ENCODE measurements at regions not wholly inside any gene's neighbourhood (a gene's known extent, or its start where the extent isn't known, plus 50 kb on each side); places are given as distances from the start of the nearest gene placed in this dataset.
"Not testable (repeated sequence)": the region's sequence is repeated elsewhere in the genome, so short reads cannot be mapped to it uniquely, and the experiment has no call there.

- POLR2A ChIA-PET = no interaction called here
- intact Hi-C loops (cut with micrococcal nuclease) (no loop called here), dilution Hi-C loops (cut with MboI; ENCODE audit: extremely low pct_ligation_motif_present, low sequenced_read_pairs) (no loop called here)
- H3K4me1 ChIP-seq (ENCODE audit: control insufficient read depth, extremely low read depth, insufficient read depth, low read length) = no peaks in the 10 kb centered on the region
- no peaks in the 10 kb centered on the region for H3K9me3 ChIP-seq (replicated peaks; ENCODE audit: control insufficient read depth, insufficient read depth, low read length)
- no peak for DNase-seq (ENCODE audit: low read depth, low spot score)
- H4K20me1 ChIP-seq (replicated peaks; ENCODE audit: control insufficient read depth, extremely low read depth, insufficient read depth, low read length) = no peaks in the 10 kb centered on the region
- H3K36me3 ChIP-seq (ENCODE audit: control insufficient read depth in 2 of 2, extremely low read depth in 1 of 2, insufficient read depth in 2 of 2, low read length in 2 of 2) = no peaks in the 10 kb centered on the region
- CTCF ChIA-PET = no interaction called here
- no TSS peak for BruUV-seq (replicated peaks)
- H3K27me3 ChIP-seq (ENCODE audit: control insufficient read depth in 2 of 2, insufficient read depth in 2 of 2, low read length in 2 of 2) = peaks cover 0 to 1% of the 10 kb centered on the region in 2 experiments
- TF ChIP-seq EZH2 (IDR thresholded peaks at IDR 0.05; ENCODE audit: borderline replicate concordance, low read depth, low read length, severe bottlenecking) (no peak), MYC (IDR thresholded peaks at IDR 0.05; ENCODE audit: low read depth, low read length) (no peak), POLR2AphosphoS5 (IDR thresholded peaks at IDR 0.05; ENCODE audit: insufficient read depth, low read depth, low read length) (no peak), FOS (IDR thresholded peaks at IDR 0.05; ENCODE audit: borderline replicate concordance, insufficient read depth, low read length) (no peak), POLR2A (IDR thresholded peaks at IDR 0.05; ENCODE audit: low read depth, low read length) (no peak), JUN (IDR thresholded peaks at IDR 0.05; ENCODE audit: borderline replicate concordance, insufficient read depth, insufficient read length, low read depth) (no peak)
- H3K9me1 ChIP-seq (replicated peaks; ENCODE audit: control insufficient read depth, extremely low read depth, insufficient read depth, low read length) = no peaks in the 10 kb centered on the region
- H3K4me2 ChIP-seq (ENCODE audit: insufficient read depth, low read length) = no peak overlapping the region
- no peak overlapping the region for H2AFZ ChIP-seq (ENCODE audit: low read depth, low read length)
- H3K9ac ChIP-seq (replicated peaks; ENCODE audit: extremely low read depth, insufficient read depth, low read length) = no peak overlapping the region
- H3K4me3 ChIP-seq (replicated peaks in 1 of 3; ENCODE audit: insufficient read depth in 1 of 3, low read depth in 1 of 3, low read length in 3 of 3) = no peak overlapping the region
- no peak for FAIRE-seq
- no peaks in the 10 kb centered on the region for H3K79me2 ChIP-seq (ENCODE audit: control insufficient read depth, insufficient read depth, low read length)
- H3K27ac ChIP-seq (ENCODE audit: insufficient read depth, low read depth, low read length) = no peak overlapping the region
Measured at GRCh38 chr9:81022177-81022576, 667.2 kb downstream of the TLE1 start.

GRCh38 chr9:81014945-81015344 is 674.4 kb downstream of the TLE1 start:
- H3K4me2 ChIP-seq (ENCODE audit: insufficient read depth, low read length); H3K79me2 ChIP-seq (ENCODE audit: control insufficient read depth, insufficient read depth, low read length); H3K36me3 ChIP-seq (ENCODE audit: control insufficient read depth in 2 of 2, extremely low read depth in 1 of 2, insufficient read depth in 2 of 2, low read length in 2 of 2); H4K20me1 ChIP-seq (replicated peaks; ENCODE audit: control insufficient read depth, extremely low read depth, insufficient read depth, low read length); BruUV-seq (replicated peaks); FAIRE-seq; H3K9ac ChIP-seq (replicated peaks; ENCODE audit: extremely low read depth, insufficient read depth, low read length); H3K27me3 ChIP-seq (ENCODE audit: control insufficient read depth in 2 of 2, insufficient read depth in 2 of 2, low read length in 2 of 2); intact Hi-C loops (cut with micrococcal nuclease); H3K4me3 ChIP-seq (replicated peaks in 1 of 3; ENCODE audit: insufficient read depth in 1 of 3, low read depth in 1 of 3, low read length in 3 of 3); DNase-seq (ENCODE audit: low read depth, low spot score); H3K4me1 ChIP-seq (ENCODE audit: control insufficient read depth, extremely low read depth, insufficient read depth, low read length); H3K9me3 ChIP-seq (replicated peaks; ENCODE audit: control insufficient read depth, insufficient read depth, low read length); CTCF ChIA-PET; H2AFZ ChIP-seq (ENCODE audit: low read depth, low read length); POLR2A ChIA-PET; H3K9me1 ChIP-seq (replicated peaks; ENCODE audit: control insufficient read depth, extremely low read depth, insufficient read depth, low read length); H3K27ac ChIP-seq (ENCODE audit: insufficient read depth, low read depth, low read length); dilution Hi-C loops (cut with MboI; ENCODE audit: extremely low pct_ligation_motif_present, low sequenced_read_pairs): not testable (repeated sequence)

GRCh38 chr9:81013191-81013590 is 676.2 kb downstream of the TLE1 start:
- intact Hi-C loops (cut with micrococcal nuclease) = not testable (repeated sequence)

More at GRCh38 chr9:81013191-81013590, 676.2 kb downstream of the TLE1 start:
- FAIRE-seq; DNase-seq (ENCODE audit: low read depth, low spot score); H2AFZ ChIP-seq (ENCODE audit: low read depth, low read length); H3K4me2 ChIP-seq (ENCODE audit: insufficient read depth, low read length); CTCF ChIA-PET; H3K9ac ChIP-seq (replicated peaks; ENCODE audit: extremely low read depth, insufficient read depth, low read length); H3K9me1 ChIP-seq (replicated peaks; ENCODE audit: control insufficient read depth, extremely low read depth, insufficient read depth, low read length); H3K36me3 ChIP-seq (ENCODE audit: control insufficient read depth in 2 of 2, extremely low read depth in 1 of 2, insufficient read depth in 2 of 2, low read length in 2 of 2); H3K4me3 ChIP-seq (replicated peaks in 1 of 3; ENCODE audit: insufficient read depth in 1 of 3, low read depth in 1 of 3, low read length in 3 of 3); H3K4me1 ChIP-seq (ENCODE audit: control insufficient read depth, extremely low read depth, insufficient read depth, low read length); BruUV-seq (replicated peaks); H3K9me3 ChIP-seq (replicated peaks; ENCODE audit: control insufficient read depth, insufficient read depth, low read length); POLR2A ChIA-PET; H4K20me1 ChIP-seq (replicated peaks; ENCODE audit: control insufficient read depth, extremely low read depth, insufficient read depth, low read length); H3K27me3 ChIP-seq (ENCODE audit: control insufficient read depth in 2 of 2, insufficient read depth in 2 of 2, low read length in 2 of 2); dilution Hi-C loops (cut with MboI; ENCODE audit: extremely low pct_ligation_motif_present, low sequenced_read_pairs); H3K27ac ChIP-seq (ENCODE audit: insufficient read depth, low read depth, low read length); H3K79me2 ChIP-seq (ENCODE audit: control insufficient read depth, insufficient read depth, low read length): not testable (repeated sequence)
